ENCODE measurements at regions not wholly inside any gene's neighbourhood (a gene's known extent, or its start where the extent isn't known, plus 50 kb on each side); places are given as distances from the start of the nearest gene placed in this dataset.

DNA sequence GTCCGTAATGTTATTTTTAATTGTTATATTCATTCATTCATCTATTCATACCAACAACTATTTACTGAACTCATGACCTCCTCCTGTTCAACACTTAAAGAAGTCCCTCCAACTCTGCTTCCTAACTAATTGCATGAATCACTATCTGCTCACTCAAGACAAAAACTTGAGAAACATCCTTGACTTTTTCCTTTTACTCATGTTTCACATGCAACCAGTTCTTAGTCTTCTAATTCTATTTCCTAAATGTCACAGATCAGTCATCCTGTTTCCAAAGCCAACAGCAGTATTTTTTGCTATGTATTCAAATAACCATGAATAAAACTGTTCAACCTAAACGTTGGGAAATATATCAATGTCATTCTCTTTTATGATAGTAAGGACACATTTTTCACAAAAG lies 124.6 kb upstream of the GBE1 start:
- no peak for TF ChIP-seq CTCF (IDR thresholded peaks at IDR 0.05)
- no peak for TF ChIP-seq POLR2A (IDR thresholded peaks at IDR 0.05)

Measured in Peyer's patch (tissue), 4 donors.